CD4-positive, alpha-beta T cell (primary cell): ENCODE measurements at regions not wholly inside any gene's neighbourhood (a gene's known extent, or its start where the extent isn't known, plus 50 kb on each side); places are given as distances from the start of the nearest gene placed in this dataset.

Experiments used
- ATAC-seq: fragments of 200-7000 bp; cut with Tn5 transposase; one replicate; pipeline ENCODE4 v1.10.0; 2022; ENCODE audit warnings: mild to moderate bottlenecking; ENCODE audit not compliant: poor library complexity
- CTCF ChIA-PET: fragments of 350-600 bp; sonication (Branson Sonifier 250); formaldehyde crosslinking; loops from one replicate; lab custom pipeline; 2021; ENCODE audit warnings: antibody characterized with exemption, inconsistent platforms; lab: Charles Lee
- POLR2A ChIA-PET: fragments of 350-600 bp; sonication (Branson Sonifier 250); formaldehyde crosslinking; loops from one replicate; lab custom pipeline; 2021; ENCODE audit warnings: antibody characterized with exemption, inconsistent platforms; lab: Charles Lee
- DNase-seq, 14 experiments: peaks; one replicate each; pipeline ENCODE4 v3.0.0-alpha.2; 2013 to 2020; ENCODE audit warnings: mixed read lengths in 2 of 14
- H3K27ac ChIP-seq, 2 donors: one replicate each; pipeline versions ENCODE4 v1.5.1 to v1.7.0; 2013; ENCODE audit warnings: low read length in 2 of 2, low read depth in 1 of 2, mild to moderate bottlenecking in 1 of 2
- H3K27me3 ChIP-seq, 2 experiments: 1 replicate in 1 of 2; 2 replicates in 1 of 2; pipeline versions ENCODE4 v1.6.1 to v1.7.0; 2013; ENCODE audit warnings: low read length in 2 of 2, control low read depth in 1 of 2, mild to moderate bottlenecking in 1 of 2, moderate library complexity in 1 of 2; ENCODE audit not compliant: insufficient read depth in 2 of 2, control insufficient read depth in 1 of 2
- H3K36me3 ChIP-seq: one replicate; pipeline ENCODE4 v1.6.1; 2013; ENCODE audit warnings: low read length, control low read depth; ENCODE audit not compliant: insufficient read depth
- H3K4me1 ChIP-seq: one replicate; pipeline ENCODE4 v1.6.1; 2013; ENCODE audit warnings: low read length, control low read depth; ENCODE audit not compliant: insufficient read depth
- H3K4me3 ChIP-seq: one replicate; pipeline ENCODE4 v1.5.1; 2013; ENCODE audit warnings: mild to moderate bottlenecking, low read length, moderate library complexity
- H3K9me3 ChIP-seq, 2 experiments: 1 replicate in 1 of 2; 2 replicates in 1 of 2; pipeline versions ENCODE4 v1.6.1 to v1.7.0; 2013; ENCODE audit warnings: low read length in 2 of 2, mild to moderate bottlenecking in 2 of 2, control low read depth in 1 of 2, moderate library complexity in 1 of 2; ENCODE audit not compliant: control insufficient read depth in 1 of 2, insufficient read depth in 1 of 2
- H3K27ac Mint-ChIP-seq: one replicate; pipeline ENCODE4 v1.8.0; 2020; ENCODE audit warnings: mixed read lengths
- H3K27me3 Mint-ChIP-seq: one replicate; pipeline ENCODE4 v1.8.0; 2021; ENCODE audit warnings: mixed read lengths
- H3K36me3 Mint-ChIP-seq: one replicate; pipeline ENCODE4 v1.8.0; 2021; ENCODE audit warnings: low read depth, mixed read lengths
- H3K4me1 Mint-ChIP-seq: one replicate; pipeline ENCODE4 v1.8.0; 2021; ENCODE audit warnings: low read depth, mixed read lengths
- H3K4me3 Mint-ChIP-seq: one replicate; pipeline ENCODE4 v1.8.0; 2020; ENCODE audit warnings: mild to moderate bottlenecking, mixed read lengths
- H3K9me3 Mint-ChIP-seq: one replicate; pipeline ENCODE4 v1.8.0; 2020; ENCODE audit warnings: mixed read lengths
- CTCF ChIP-seq: fragments of 200-600 bp; IDR thresholded peaks from one replicate; pipeline ENCODE4 v1.8.0; 2022; ENCODE audit warnings: antibody characterized with exemption, mild to moderate bottlenecking
- intact Hi-C, 2 experiments: fragments of 100-400 bp; cut with DNase I in 1 of 2; cut with micrococcal nuclease in 1 of 2; formaldehyde crosslinking; loops; one replicate each; pipeline versions ENCODE4 v1.15.1 to v1.9.0; 2023 to 2025; cut with DNase I, micrococcal nuclease

GRCh38 chr5:74550927-74551326, 89.6 kb downstream of the ENC1 start:
- no peaks in the 10 kb centered on the region for H3K4me1 ChIP-seq
- POLR2A ChIA-PET: no interaction called here

GRCh38 chr5:74549384-74549783, 91.1 kb downstream of the ENC1 start:
- Mint-ChIP-seq H3K36me3 (no peaks in the 10 kb centered on the region), H3K27me3 (no peaks in the 10 kb centered on the region), H3K9me3 (peaks cover 4% of the 10 kb centered on the region), H3K4me3 (no peak overlapping the region), H3K27ac (no peak overlapping the region), H3K4me1 (peaks cover 6% of the 10 kb centered on the region)
- intact Hi-C loops: no loop called here
- no peak for TF ChIP-seq CTCF
- POLR2A ChIA-PET: no interaction called here
- H3K4me3 ChIP-seq: no peak overlapping the region
- no peaks in the 10 kb centered on the region for H3K27me3 ChIP-seq
- ATAC-seq (no peak), DNase-seq (no peak)
- CTCF ChIA-PET: interaction anchor here (0.9 kb wide), 1 partner anchor 17 kb away, joined by 3 read pairs; no protein-coding TSS in a partner anchor
- no peaks in the 10 kb centered on the region for H3K4me1 ChIP-seq
- H3K9me3 ChIP-seq: no peaks in the 10 kb centered on the region
- no peaks in the 10 kb centered on the region for H3K36me3 ChIP-seq
- H3K27ac ChIP-seq: no peak overlapping the region

More at GRCh38 chr5:74550927-74551326, 89.6 kb downstream of the ENC1 start:
- no peak overlapping the region for H3K27ac ChIP-seq
- no peaks in the 10 kb centered on the region for H3K27me3 ChIP-seq
- H3K36me3 ChIP-seq: no peaks in the 10 kb centered on the region
- CTCF ChIA-PET: no interaction called here
- Mint-ChIP-seq H3K4me3 (no peak overlapping the region), H3K27me3 (no peaks in the 10 kb centered on the region), H3K4me1 (peaks cover 6% of the 10 kb centered on the region), H3K36me3 (no peaks in the 10 kb centered on the region), H3K27ac (no peak overlapping the region), H3K9me3 (peaks cover 4% of the 10 kb centered on the region)
- no peak overlapping the region for H3K4me3 ChIP-seq
- H3K9me3 ChIP-seq: no peaks in the 10 kb centered on the region
- DNase-seq: no peak
- intact Hi-C loops: no loop called here
- no peak for TF ChIP-seq CTCF
- no peak for ATAC-seq

GRCh38 chr5:74546796-74547195, 93.7 kb downstream of the ENC1 start:
- Histone ChIP-seq H3K27me3 (no peaks in the 10 kb centered on the region), H3K27ac (no peak overlapping the region), H3K9me3 (no peaks in the 10 kb centered on the region), H3K4me1 (no peaks in the 10 kb centered on the region), H3K4me3 (no peak overlapping the region), H3K36me3 (no peaks in the 10 kb centered on the region)
- no peak overlapping the region for H3K27ac Mint-ChIP-seq
- no peaks in the 10 kb centered on the region for H3K36me3 Mint-ChIP-seq
- no peak for TF ChIP-seq CTCF
- no peak overlapping the region for H3K4me3 Mint-ChIP-seq
- intact Hi-C loops: no loop called here
- ChIA-PET POLR2A (no interaction called here), CTCF (no interaction called here)
- H3K9me3 Mint-ChIP-seq: no peaks in the 10 kb centered on the region
- H3K27me3 Mint-ChIP-seq: no peaks in the 10 kb centered on the region
- H3K4me1 Mint-ChIP-seq: peaks cover 6% of the 10 kb centered on the region
- ATAC-seq: no peak
- DNase-seq: no peak
